SKM-1 (cell line): ENCODE measurements at regions not wholly inside any gene's neighbourhood (a gene's known extent, or its start where the extent isn't known, plus 50 kb on each side); places are given as distances from the start of the nearest gene placed in this dataset.

Source experiments
- DNase-seq: peaks from one replicate; lab custom pipeline; 2025; ENCODE audit not compliant: unreplicated experiment; lab: John Stamatoyannopoulos, UW

DNA sequence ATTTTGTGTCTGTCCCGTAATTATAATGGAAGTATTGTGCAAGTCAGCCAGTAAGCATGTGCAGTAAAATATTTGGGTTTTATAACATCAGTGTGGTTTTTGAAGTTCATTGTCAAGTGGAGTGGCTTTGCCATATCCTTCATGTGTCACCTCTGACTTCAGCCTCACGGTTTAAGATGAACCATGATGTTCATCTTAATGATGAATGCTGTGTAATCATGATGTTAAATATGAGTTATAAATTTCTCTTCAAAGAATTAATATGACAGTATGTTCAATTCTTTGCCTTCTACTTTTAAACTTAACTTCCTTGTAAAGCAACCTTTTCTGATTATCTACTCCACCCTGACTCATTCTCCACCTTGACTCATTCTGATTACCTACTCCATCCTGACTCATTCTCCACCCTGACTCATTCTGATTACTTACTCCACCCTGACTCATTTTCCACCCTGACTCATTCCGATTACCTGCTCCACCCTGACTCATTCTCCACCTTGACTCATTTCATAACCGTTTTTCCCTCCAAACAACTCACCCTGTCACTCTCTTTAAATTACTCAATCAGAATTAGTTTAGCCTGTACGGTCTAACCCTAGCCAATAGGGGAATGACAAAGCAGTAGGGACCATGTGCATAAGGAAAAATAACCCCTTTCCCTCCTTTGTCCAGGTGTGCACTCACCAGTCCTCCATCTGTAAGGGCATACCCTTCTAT is 50.3 kb upstream of the ANKRD10 start:
- DNase-seq, result no peak
